ENCODE measurements at regions not wholly inside any gene's neighbourhood (a gene's known extent, or its start where the extent isn't known, plus 50 kb on each side); places are given as distances from the start of the nearest gene placed in this dataset.

DNA sequence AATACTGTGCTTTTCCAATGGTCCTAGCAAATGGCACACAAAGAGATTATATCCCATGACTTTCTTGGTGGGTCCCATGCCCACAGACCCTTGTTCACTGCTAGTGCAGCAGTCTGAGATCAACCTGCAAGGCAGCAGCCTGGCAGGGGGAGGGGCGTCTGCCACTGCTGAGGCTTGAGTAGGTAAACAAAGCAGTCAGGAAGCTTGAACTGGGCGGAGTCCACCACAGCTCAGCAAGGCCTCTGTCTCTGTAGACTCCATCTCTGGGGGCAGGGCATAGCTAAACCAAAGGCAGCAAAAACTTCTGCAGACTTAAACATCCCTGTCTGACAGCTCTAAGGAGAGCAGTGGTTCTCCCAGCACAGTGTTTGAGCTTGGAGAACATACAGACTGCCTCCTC, 82.9 kb downstream of the ZNF737 start:
- ChIA-PET CTCF (no interaction called here), POLR2A (no interaction called here)
- Histone ChIP-seq H3K4me3 (ENCODE audit: low read depth in 2 of 2, low read length in 1 of 2) (no peak overlapping the region), H3K27ac (ENCODE audit: low read depth in 2 of 2, low read length in 1 of 2) (no peak overlapping the region), H3F3A (replicated peaks; ENCODE audit: insufficient read depth) (no peaks in the 10 kb centered on the region), H3K36me3 (replicated peaks in 1 of 2; ENCODE audit: control insufficient read depth in 1 of 2, insufficient read depth in 2 of 2, low read length in 1 of 2) (no peaks in the 10 kb centered on the region), H3K27me3 (ENCODE audit: insufficient read depth) (no peaks in the 10 kb centered on the region), H4K20me1 (ENCODE audit: insufficient read depth) (no peaks in the 10 kb centered on the region), H2AFZ (ENCODE audit: low read depth) (no peak overlapping the region), H3K9ac (no peak overlapping the region), H3K9me2 (no peaks in the 10 kb centered on the region), H3K4me2 (no peak overlapping the region), H3K4me1 (ENCODE audit: control insufficient read depth in 1 of 2, insufficient read depth in 2 of 2, low read depth in 1 of 2, low read length in 1 of 2) (no peaks in the 10 kb centered on the region), H3K9me3 (no peaks in the 10 kb centered on the region), H3K79me2 (ENCODE audit: insufficient read depth) (no peaks in the 10 kb centered on the region)
- TF ChIP-seq, protein P1, sequence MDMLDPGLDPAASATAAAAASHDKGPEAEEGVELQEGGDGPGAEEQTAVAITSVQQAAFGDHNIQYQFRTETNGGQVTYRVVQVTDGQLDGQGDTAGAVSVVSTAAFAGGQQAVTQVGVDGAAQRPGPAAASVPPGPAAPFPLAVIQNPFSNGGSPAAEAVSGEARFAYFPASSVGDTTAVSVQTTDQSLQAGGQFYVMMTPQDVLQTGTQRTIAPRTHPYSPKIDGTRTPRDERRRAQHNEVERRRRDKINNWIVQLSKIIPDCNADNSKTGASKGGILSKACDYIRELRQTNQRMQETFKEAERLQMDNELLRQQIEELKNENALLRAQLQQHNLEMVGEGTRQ (IDR thresholded peaks at IDR 0.05; ENCODE audit: borderline replicate concordance, low read depth, low read length) = no peak
- no peak for TF ChIP-seq SIN3A (IDR thresholded peaks at IDR 0.05; ENCODE audit: borderline replicate concordance, low read depth, low read length)
- TF ChIP-seq TEAD4 (IDR thresholded peaks at IDR 0.05; ENCODE audit: borderline replicate concordance, insufficient read depth) = no peak
- no peak for TF ChIP-seq FOSL2 (IDR thresholded peaks at IDR 0.05; ENCODE audit: borderline replicate concordance, low read depth)
- no peak for TF ChIP-seq GATA2 (CRISPR knock-in tag; IDR thresholded peaks at IDR 0.05)
- no peak for TF ChIP-seq RCOR1 (IDR thresholded peaks at IDR 0.05; ENCODE audit: low read length)
- no peak for TF ChIP-seq EZH2phosphoT487 (IDR thresholded peaks at IDR 0.05; ENCODE audit: borderline replicate concordance, low read depth)
- no peak for TF ChIP-seq JUND (IDR thresholded peaks at IDR 0.05)
- TF ChIP-seq NFIC (IDR thresholded peaks at IDR 0.05; ENCODE audit: borderline replicate concordance) = no peak
- no peak for TF ChIP-seq MXI1 (IDR thresholded peaks at IDR 0.05; ENCODE audit: low read depth, low read length)
- TF ChIP-seq ELF1 (IDR thresholded peaks at IDR 0.05) = no peak
- no peak for TF ChIP-seq FOXM1 (IDR thresholded peaks at IDR 0.05; ENCODE audit: low read depth)
- TF ChIP-seq POLR2AphosphoS5 (IDR thresholded peaks at IDR 0.05; ENCODE audit: low read depth, low read length) = no peak
- TF ChIP-seq EP300 (IDR thresholded peaks at IDR 0.05; ENCODE audit: borderline replicate concordance in 1 of 2, low read depth in 1 of 2, low read length in 1 of 2) = no peak
- TF ChIP-seq CHD2 (IDR thresholded peaks at IDR 0.05; ENCODE audit: low read length, partially characterized antibody) = no peak
- TF ChIP-seq, protein P2, sequence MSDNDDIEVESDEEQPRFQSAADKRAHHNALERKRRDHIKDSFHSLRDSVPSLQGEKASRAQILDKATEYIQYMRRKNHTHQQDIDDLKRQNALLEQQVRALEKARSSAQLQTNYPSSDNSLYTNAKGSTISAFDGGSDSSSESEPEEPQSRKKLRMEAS (IDR thresholded peaks at IDR 0.05; ENCODE audit: low read depth) = no peak
- TF ChIP-seq SMC3 (IDR thresholded peaks at IDR 0.05; ENCODE audit: low read depth, low read length) = no peak
- TF ChIP-seq TAF1 (IDR thresholded peaks at IDR 0.05; ENCODE audit: borderline replicate concordance, low read depth, low read length) = no peak
- no peak for TF ChIP-seq RXRA (IDR thresholded peaks at IDR 0.05; ENCODE audit: borderline replicate concordance, low read depth)
- TF ChIP-seq MEF2A (IDR thresholded peaks at IDR 0.05; ENCODE audit: borderline replicate concordance, low read depth) = no peak
- WGBS (ENCODE audit: low lambda C conversion rate) = 7% methylated on average over 2 of the region's 2 CpGs
- no peak for DNase-seq

DNA sequence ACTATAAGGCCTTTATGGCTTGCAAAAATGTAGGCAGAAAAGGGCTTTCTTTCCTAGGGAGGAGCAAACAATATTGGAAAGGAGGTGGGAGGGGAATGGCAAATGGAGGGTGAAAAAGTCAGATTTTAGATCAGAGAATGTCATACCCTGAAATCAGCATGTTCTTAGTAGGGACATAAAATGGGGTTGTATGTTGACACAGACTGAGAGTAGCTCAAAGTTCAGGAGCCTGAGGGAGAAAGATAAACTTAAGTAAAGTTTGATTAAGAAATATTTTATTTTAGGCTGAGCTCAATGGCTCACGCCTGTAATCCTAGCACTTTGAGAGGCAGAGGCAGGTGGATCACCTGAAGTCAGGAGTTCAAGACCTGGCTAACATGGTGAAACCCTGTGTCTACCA, 83.8 kb downstream of the ZNF737 start:
- no peaks in the 10 kb centered on the region for H3K27me3 ChIP-seq (ENCODE audit: insufficient read depth)
- no peaks in the 10 kb centered on the region for H3K4me1 ChIP-seq (ENCODE audit: control insufficient read depth in 1 of 2, insufficient read depth in 2 of 2, low read depth in 1 of 2, low read length in 1 of 2)
- no peak for DNase-seq
- ChIA-PET POLR2A (no interaction called here), CTCF (interaction anchor here (0.8 kb wide), 1 partner anchor 165 kb away, joined by 3 read pairs; no protein-coding TSS in a partner anchor)
- no peaks in the 10 kb centered on the region for H3K9me2 ChIP-seq
- H3K9ac ChIP-seq = no peak overlapping the region
- no peak overlapping the region for H3K4me2 ChIP-seq
- WGBS (ENCODE audit: low lambda C conversion rate) = 33% methylated on average over 1 of the region's 1 CpG
- H4K20me1 ChIP-seq (ENCODE audit: insufficient read depth) = no peaks in the 10 kb centered on the region
- no peak overlapping the region for H3K27ac ChIP-seq (ENCODE audit: low read depth in 2 of 2, low read length in 1 of 2)
- H3K9me3 ChIP-seq = no peaks in the 10 kb centered on the region
- no peak overlapping the region for H2AFZ ChIP-seq (ENCODE audit: low read depth)
- no peaks in the 10 kb centered on the region for H3K36me3 ChIP-seq (replicated peaks in 1 of 2; ENCODE audit: control insufficient read depth in 1 of 2, insufficient read depth in 2 of 2, low read length in 1 of 2)
- H3F3A ChIP-seq (replicated peaks; ENCODE audit: insufficient read depth) = no peaks in the 10 kb centered on the region
- TF ChIP-seq GATA2 (CRISPR knock-in tag; IDR thresholded peaks at IDR 0.05) (no peak), RXRA (IDR thresholded peaks at IDR 0.05; ENCODE audit: borderline replicate concordance, low read depth) (no peak), SIN3A (IDR thresholded peaks at IDR 0.05; ENCODE audit: borderline replicate concordance, low read depth, low read length) (no peak), JUND (IDR thresholded peaks at IDR 0.05) (no peak), POLR2AphosphoS5 (IDR thresholded peaks at IDR 0.05; ENCODE audit: low read depth, low read length) (no peak)
- TF ChIP-seq, protein P1 (IDR thresholded peaks at IDR 0.05; ENCODE audit: borderline replicate concordance, low read depth, low read length) = no peak
- TF ChIP-seq, protein P3, sequence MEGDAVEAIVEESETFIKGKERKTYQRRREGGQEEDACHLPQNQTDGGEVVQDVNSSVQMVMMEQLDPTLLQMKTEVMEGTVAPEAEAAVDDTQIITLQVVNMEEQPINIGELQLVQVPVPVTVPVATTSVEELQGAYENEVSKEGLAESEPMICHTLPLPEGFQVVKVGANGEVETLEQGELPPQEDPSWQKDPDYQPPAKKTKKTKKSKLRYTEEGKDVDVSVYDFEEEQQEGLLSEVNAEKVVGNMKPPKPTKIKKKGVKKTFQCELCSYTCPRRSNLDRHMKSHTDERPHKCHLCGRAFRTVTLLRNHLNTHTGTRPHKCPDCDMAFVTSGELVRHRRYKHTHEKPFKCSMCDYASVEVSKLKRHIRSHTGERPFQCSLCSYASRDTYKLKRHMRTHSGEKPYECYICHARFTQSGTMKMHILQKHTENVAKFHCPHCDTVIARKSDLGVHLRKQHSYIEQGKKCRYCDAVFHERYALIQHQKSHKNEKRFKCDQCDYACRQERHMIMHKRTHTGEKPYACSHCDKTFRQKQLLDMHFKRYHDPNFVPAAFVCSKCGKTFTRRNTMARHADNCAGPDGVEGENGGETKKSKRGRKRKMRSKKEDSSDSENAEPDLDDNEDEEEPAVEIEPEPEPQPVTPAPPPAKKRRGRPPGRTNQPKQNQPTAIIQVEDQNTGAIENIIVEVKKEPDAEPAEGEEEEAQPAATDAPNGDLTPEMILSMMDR (IDR thresholded peaks at IDR 0.05) = no peak
- H3K4me3 ChIP-seq (ENCODE audit: low read depth in 2 of 2, low read length in 1 of 2) = no peak overlapping the region
- no peaks in the 10 kb centered on the region for H3K79me2 ChIP-seq (ENCODE audit: insufficient read depth)

Data from SK-N-SH (cell line).